Peyer's patch (tissue), 4 donors: ENCODE measurements at regions not wholly inside any gene's neighbourhood (a gene's known extent, or its start where the extent isn't known, plus 50 kb on each side); places are given as distances from the start of the nearest gene placed in this dataset.

Experiments used
- DNase-seq, 3 donors: peaks; one replicate each; pipeline ENCODE4 v3.0.0-alpha.2; 2017 to 2019
- H3K27ac ChIP-seq, 4 donors: fragments of 200-600 bp; sonication (generic); one replicate each; pipeline ENCODE4 v1.5.1; 2016 to 2019
- H3K27me3 ChIP-seq, 2 donors: fragments of 200-600 bp; sonication (generic); one replicate each; pipeline ENCODE4 v1.5.1; 2019
- H3K36me3 ChIP-seq, 3 donors: fragments of 200-600 bp; sonication (generic); one replicate each; pipeline ENCODE4 v1.5.1; 2016 to 2019
- H3K4me1 ChIP-seq, 4 donors: fragments of 200-600 bp; sonication (generic); one replicate each; pipeline ENCODE4 v1.5.1; 2016 to 2019
- H3K4me3 ChIP-seq, 4 donors: fragments of 200-600 bp; sonication (generic); 1 replicate in 3 of 4; 2 replicates in 1 of 4; pipeline ENCODE4 v1.5.1; 2016 to 2019; ENCODE audit warnings: mild to moderate bottlenecking in 1 of 4
- H3K9me3 ChIP-seq, 4 donors: fragments of 200-600 bp; sonication (generic); one replicate each; pipeline ENCODE4 v1.5.1; 2016 to 2019; ENCODE audit warnings: mild to moderate bottlenecking in 1 of 4
- POLR2A ChIP-seq, 2 donors: fragments of 450-650 bp; IDR thresholded peaks; one replicate each; pipeline ENCODE4 v1.5.1; 2017; ENCODE audit warnings: antibody characterized with exemption in 2 of 2, mild to moderate bottlenecking in 2 of 2, moderate library complexity in 2 of 2
- TF ChIP-seq, protein P1 (sequence below), 6 experiments: fragments of 450-650 bp in 4 of 6; fragments of 200-600 bp in 2 of 6; sonication (generic) in 1 of 6; IDR thresholded peaks; one replicate each; pipeline ENCODE4 v1.5.1; 2017 to 2019; ENCODE audit warnings: antibody characterized with exemption in 6 of 6, mild to moderate bottlenecking in 3 of 6, moderate library complexity in 1 of 6

DNA sequence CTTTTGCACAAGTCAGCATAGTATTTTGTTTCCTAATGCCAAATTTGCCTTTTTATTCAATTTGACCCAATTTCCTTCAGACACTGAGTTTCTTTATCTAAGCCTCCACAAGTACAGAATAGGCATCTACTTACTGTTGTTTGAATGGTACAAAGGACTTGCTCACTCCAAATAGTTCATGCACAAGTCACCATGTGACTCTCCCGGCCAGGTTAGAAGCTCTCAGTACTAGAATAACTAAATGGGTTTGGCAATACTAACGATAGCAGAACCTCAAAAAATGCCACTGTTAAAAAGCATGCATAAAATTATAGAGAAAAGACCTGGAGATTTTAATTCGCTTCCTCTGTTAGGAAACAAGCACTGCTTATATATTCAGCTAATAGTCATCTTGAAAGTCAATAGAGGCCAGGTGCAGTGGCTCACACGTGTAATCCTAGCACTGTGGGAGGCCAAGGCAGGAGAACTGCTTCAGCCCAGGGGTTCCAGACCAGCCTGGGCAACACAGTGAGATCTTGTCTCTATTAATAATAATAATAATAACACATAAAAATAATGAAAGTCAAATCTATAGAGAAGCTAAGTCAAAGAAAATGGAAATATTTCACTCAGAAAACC is 335.8 kb upstream of the MBL2 start:
- Histone ChIP-seq H3K4me3 (no peak overlapping the region), H3K36me3 (no peaks in the 10 kb centered on the region), H3K9me3 (no peaks in the 10 kb centered on the region), H3K27me3 (no peaks in the 10 kb centered on the region), H3K27ac (no peak overlapping the region), H3K4me1 (no peaks in the 10 kb centered on the region)
- DNase-seq, result no peak
- TF ChIP-seq, protein P1, sequence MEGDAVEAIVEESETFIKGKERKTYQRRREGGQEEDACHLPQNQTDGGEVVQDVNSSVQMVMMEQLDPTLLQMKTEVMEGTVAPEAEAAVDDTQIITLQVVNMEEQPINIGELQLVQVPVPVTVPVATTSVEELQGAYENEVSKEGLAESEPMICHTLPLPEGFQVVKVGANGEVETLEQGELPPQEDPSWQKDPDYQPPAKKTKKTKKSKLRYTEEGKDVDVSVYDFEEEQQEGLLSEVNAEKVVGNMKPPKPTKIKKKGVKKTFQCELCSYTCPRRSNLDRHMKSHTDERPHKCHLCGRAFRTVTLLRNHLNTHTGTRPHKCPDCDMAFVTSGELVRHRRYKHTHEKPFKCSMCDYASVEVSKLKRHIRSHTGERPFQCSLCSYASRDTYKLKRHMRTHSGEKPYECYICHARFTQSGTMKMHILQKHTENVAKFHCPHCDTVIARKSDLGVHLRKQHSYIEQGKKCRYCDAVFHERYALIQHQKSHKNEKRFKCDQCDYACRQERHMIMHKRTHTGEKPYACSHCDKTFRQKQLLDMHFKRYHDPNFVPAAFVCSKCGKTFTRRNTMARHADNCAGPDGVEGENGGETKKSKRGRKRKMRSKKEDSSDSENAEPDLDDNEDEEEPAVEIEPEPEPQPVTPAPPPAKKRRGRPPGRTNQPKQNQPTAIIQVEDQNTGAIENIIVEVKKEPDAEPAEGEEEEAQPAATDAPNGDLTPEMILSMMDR (IDR thresholded peaks at IDR 0.05), result no peak
- no peak for TF ChIP-seq POLR2A (IDR thresholded peaks at IDR 0.05)

DNA sequence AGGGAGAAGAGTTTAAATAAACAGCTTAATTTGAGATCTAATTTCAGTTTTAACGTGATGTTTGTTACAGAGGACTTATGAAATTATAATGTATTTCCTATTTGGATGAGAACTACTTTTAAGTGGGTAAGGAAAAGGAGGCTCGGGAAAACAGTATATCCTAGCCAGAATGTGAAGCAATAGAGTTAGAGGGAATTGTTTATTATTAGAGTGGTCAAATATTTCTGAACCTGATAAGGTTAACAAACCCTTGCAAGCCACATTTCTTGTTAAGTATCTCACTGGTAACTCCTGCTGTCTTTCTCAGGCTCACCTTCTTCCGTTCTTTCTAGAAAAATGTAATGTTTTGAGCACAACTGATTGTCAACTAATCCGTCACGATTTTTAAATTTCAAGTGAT is 335.1 kb upstream of the MBL2 start:
- TF ChIP-seq, protein P1 (IDR thresholded peaks at IDR 0.05), result no peak
- TF ChIP-seq POLR2A (IDR thresholded peaks at IDR 0.05), result no peak
- no peaks in the 10 kb centered on the region for H3K27me3 ChIP-seq
- H3K4me3 ChIP-seq, result no peak overlapping the region
- no peaks in the 10 kb centered on the region for H3K9me3 ChIP-seq
- DNase-seq, result no peak
- H3K4me1 ChIP-seq, result no peaks in the 10 kb centered on the region
- no peaks in the 10 kb centered on the region for H3K36me3 ChIP-seq
- H3K27ac ChIP-seq, result no peak overlapping the region

DNA sequence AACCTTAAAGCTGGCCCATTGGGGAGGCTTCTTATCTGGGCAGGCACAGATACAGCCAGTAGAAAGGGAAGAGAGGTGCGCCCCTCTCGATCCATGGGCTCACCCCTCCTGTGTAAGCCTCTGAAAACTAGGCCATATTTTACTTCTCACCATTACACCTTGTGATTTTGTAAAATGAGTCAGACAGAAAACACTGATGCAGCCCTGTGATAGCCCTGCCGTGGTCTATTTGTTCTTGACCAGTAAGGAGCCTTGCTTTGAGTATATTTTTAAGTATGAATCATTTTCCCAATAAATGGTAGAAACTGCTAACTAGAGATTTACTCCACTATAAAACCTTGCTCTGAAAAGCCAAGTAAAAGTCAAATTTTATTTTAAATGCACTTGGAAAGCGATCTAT is 329.8 kb upstream of the MBL2 start:
- no peaks in the 10 kb centered on the region for H3K9me3 ChIP-seq
- no peaks in the 10 kb centered on the region for H3K4me1 ChIP-seq
- TF ChIP-seq, protein P1 (IDR thresholded peaks at IDR 0.05), result no peak
- TF ChIP-seq POLR2A (IDR thresholded peaks at IDR 0.05), result no peak
- no peaks in the 10 kb centered on the region for H3K27me3 ChIP-seq
- H3K36me3 ChIP-seq, result no peaks in the 10 kb centered on the region
- DNase-seq, result no peak
- no peak overlapping the region for H3K27ac ChIP-seq
- no peak overlapping the region for H3K4me3 ChIP-seq

DNA sequence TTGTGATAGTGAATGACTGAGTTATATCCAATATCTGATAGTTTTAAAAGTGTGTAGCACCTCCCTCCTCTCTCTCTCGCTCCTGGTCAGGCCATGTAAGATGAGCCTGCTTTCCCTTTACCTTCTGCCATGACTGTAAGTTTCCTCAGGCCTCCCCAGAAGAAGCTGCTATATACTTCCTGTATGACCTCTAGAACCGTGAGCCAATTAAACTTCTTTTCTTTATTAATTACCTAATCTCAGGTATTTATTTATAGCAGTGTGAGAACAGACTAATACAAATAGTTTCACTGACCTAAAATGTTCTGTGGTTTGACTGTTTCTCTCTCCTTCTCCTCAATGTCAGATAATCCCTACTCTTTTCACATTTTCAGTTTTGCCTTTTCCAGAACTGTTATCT is 321.3 kb upstream of the MBL2 start:
- no peak overlapping the region for H3K4me3 ChIP-seq
- TF ChIP-seq POLR2A (IDR thresholded peaks at IDR 0.05), result no peak
- TF ChIP-seq, protein P1 (IDR thresholded peaks at IDR 0.05), result no peak

DNA sequence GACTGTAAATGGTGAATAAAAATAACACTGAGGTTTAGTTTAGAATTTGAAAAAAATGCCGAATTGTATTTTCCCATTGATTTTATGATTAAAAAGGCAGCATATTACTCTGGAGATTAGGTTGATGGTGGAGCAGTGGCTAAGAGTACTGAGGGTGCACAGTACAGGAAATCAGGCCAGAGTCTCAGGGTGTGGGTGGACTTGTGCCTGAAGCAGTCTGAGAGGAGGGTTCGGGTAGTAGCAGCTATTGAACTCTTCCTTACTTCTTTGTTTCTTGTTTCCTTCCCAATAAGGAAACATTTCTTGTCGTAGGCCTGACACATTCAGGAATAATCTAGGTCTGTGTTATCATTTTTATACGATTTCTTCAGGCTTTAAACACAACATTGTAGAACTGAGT is 319.0 kb upstream of the MBL2 start:
- no peaks in the 10 kb centered on the region for H3K9me3 ChIP-seq
- no peaks in the 10 kb centered on the region for H3K4me1 ChIP-seq
- no peak for DNase-seq
- no peak overlapping the region for H3K27ac ChIP-seq
- H3K27me3 ChIP-seq, result no peaks in the 10 kb centered on the region
- no peak overlapping the region for H3K4me3 ChIP-seq
- H3K36me3 ChIP-seq, result no peaks in the 10 kb centered on the region
- TF ChIP-seq, protein P1 (IDR thresholded peaks at IDR 0.05), result no peak
- no peak for TF ChIP-seq POLR2A (IDR thresholded peaks at IDR 0.05)

More for the DNA sequence above, 321.3 kb upstream of the MBL2 start:
- Histone ChIP-seq H3K9me3 (no peaks in the 10 kb centered on the region), H3K4me1 (no peaks in the 10 kb centered on the region), H3K36me3 (no peaks in the 10 kb centered on the region), H3K27me3 (no peaks in the 10 kb centered on the region), H3K27ac (no peak overlapping the region)
- no peak for DNase-seq

DNA sequence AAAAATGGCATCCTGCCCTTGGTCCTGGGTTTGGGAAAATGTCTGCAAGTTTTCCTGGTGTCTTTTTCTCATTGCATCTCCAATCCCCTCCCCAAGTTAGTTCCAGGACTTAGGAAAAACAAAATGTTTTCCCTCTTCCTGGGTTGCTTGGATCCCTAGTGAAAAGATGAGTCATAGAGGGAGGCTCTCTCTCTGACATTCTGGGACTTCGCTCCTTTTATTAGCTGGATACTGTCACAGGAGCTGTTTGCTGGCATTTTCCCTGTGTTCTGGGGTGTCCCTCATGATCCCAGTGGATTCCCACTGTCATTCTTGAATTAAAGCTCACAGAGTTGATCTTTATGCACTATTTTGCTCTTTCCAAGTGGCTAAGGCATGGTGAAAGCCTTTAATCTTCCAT is 316.4 kb upstream of the MBL2 start:
- no peak for TF ChIP-seq POLR2A (IDR thresholded peaks at IDR 0.05)
- TF ChIP-seq, protein P1 (IDR thresholded peaks at IDR 0.05), result no peak
- DNase-seq, result no peak

More for the DNA sequence above, 316.4 kb upstream of the MBL2 start:
- no peaks in the 10 kb centered on the region for H3K9me3 ChIP-seq
- H3K4me3 ChIP-seq, result no peak overlapping the region
- H3K27ac ChIP-seq, result no peak overlapping the region
- no peaks in the 10 kb centered on the region for H3K36me3 ChIP-seq
- H3K4me1 ChIP-seq, result no peaks in the 10 kb centered on the region
- H3K27me3 ChIP-seq, result no peaks in the 10 kb centered on the region
